Stimulated activated naive CD4-positive, alpha-beta T cell (primary cell): ENCODE measurements at regions not wholly inside any gene's neighbourhood (a gene's known extent, or its start where the extent isn't known, plus 50 kb on each side); places are given as distances from the start of the nearest gene placed in this dataset.
"Not testable (repeated sequence)": the region's sequence is repeated elsewhere in the genome, so short reads cannot be mapped to it uniquely, and the experiment has no call there.

ENCODE experiments used
- DNase-seq, 6 experiments: peaks; one replicate each; lab custom pipeline; 2025; lab: John Stamatoyannopoulos, UW

GRCh38 chr1:30458730-30459485 lies 264.5 kb downstream of the MATN1 start:
- DNase-seq: not testable (repeated sequence)

DNA sequence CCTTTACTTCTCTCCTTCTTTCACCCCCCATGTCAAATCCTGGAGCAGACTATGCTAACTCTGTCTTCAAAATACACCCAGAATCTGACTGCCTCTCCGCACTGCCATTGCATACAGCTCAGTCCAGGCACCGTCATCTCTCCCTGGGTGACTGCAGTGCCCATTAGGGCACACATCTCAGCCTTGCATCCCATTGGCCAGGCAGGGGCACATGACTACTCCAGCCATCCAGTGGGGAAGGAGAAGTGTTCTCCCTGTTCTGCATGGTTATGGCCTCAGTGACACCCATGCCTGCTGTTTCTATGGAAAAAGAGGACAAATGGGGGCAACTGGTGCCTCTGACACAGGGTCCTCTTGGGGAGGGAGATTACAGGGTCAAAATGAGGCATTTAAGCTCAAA lies 270.5 kb downstream of the MATN1 start:
- no peak for DNase-seq

DNA sequence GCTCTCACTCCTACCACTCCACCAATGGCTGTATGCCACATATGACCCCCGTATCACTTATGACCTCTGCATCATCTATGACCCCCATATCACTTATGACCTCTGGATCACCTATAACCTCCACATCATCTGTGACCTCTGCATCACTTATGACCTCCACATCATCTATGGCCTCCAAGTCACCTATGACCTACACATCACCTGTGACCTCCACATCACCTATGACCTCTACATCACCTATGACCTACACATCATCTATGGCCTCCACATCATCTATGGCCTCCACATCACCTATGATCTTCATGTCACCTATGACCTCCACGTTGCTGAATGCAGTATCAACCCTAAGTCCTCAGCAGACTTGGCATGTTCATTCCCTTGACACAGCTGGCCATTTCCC lies 271.2 kb downstream of the MATN1 start:
- no peak for DNase-seq

- no peak for DNase-seq
Measured at GRCh38 chr1:30451532-30452125, 271.8 kb downstream of the MATN1 start.

DNA sequence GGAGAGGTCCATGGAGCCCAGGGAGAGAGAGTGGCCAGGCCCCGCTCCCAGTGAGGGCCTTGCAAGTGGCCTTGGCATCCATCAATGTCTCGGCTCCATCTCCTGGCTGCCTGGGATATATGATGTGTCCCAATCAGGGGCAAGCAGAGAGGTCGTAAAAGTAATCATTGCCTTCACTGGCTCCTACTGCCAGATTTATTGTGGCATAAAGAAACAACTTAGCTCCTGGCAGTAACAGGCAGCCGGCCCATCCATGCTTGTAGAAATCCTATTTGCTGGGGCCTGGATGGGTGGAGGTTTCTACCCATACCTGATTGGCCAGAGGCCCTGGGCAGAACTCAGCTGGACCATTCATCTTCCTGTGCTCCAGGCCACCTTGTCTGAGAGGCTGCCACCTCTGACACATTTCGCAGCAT lies 272.6 kb downstream of the MATN1 start:
- no peak for DNase-seq

GRCh38 chr1:30450148-30450817 lies 273.1 kb downstream of the MATN1 start:
- no peak for DNase-seq

DNA sequence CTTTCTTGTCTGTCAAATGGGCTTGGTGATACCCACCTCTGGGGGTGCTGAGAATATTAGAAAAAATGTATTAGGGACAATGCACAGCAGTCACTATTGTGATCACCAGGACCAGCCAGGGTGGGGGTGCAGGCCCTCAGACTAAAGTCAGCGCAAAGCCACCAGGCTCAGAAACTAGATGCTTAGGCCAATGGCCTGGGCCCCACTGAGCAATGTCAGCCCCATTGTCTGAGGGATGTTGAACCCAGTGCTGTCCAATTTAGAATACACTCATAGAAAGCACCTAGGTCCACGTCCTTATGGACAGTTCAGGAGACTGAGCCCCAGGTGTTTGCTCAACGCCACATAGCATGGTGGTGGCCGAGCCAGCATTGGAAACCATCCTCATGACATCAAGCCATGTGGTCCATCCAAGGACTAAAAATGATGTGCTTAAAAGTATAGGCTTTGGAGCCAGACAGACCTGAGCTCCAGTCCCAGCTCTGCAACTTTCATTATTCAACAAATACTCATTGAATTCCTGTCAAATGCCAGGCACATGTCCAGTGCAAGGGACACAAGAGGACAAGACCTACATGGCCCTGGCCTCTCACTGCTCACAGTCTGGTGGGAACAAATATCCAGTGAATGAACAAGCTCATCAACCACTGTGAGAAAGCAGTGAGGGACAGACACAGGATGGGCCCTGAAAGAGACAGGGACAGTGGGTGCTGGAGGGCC lies 273.8 kb downstream of the MATN1 start:
- DNase-seq: no peak

DNA sequence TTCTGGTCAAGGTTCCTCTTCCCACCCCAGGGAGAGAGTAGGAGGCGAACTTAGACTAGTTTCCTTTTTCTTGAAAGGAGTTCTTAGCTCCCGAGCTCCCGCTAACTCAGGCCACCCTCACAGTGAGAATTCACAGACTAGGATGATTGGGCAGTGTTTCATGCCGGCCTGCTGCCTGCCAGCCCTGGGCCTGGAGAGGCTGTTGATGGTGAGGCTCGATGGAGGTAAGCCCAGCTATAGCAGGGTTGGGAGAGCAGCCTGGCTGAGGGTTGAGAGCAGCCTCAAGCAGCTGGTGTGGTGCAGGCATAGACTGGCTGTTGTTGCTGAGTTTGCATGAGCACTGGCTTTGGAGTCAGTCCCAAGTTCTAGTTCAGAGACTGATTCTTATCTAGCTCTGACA lies 274.4 kb downstream of the MATN1 start:
- DNase-seq: no peak

DNA sequence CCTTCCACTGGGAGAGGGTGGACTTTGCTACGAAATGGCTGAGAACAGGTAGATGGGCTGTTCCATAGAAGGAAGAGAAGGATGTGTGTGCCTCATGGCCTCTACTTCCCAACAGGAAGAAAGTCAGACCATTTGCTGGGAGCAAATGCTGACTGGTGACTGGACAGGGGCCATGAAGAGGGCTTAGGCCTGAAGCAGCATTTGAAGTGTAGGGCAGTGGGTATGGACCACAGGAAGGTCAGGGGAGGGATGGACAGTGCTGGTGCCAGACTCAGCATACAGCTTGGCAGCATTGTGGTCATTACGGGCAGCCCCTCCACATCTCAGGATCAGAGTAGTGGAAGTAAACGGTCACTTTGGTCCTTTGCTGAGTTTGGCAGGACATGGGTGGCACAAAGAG lies 275.7 kb downstream of the MATN1 start:
- no peak for DNase-seq

- no peak for DNase-seq
Measured at GRCh38 chr1:30447080-30447479, 276.3 kb downstream of the MATN1 start.

- no peak for DNase-seq
Measured at GRCh38 chr1:30446508-30446907, 276.9 kb downstream of the MATN1 start.

DNA sequence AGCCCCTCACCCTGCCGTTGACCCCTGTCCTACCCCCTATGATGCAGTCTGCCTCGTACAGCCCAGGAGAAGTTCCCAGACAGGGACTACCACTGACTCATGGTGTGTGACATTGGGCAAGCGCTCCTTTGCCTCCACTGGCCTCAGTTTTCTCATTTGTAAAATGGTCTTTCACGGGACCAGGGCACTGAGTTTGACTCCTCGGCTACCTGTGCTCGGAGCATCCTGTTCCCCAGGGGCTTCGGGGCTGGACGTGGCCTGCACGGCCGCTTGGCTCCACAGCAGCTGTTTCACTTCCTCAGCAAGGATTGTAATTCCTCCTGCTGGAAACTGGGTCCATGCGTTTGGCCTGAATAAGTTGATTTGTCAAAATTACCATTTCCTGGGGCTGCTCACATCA lies 277.3 kb downstream of the MATN1 start:
- no peak for DNase-seq

- DNase-seq: no peak
Measured at GRCh38 chr1:30445449-30445848, 277.9 kb downstream of the MATN1 start.

DNA sequence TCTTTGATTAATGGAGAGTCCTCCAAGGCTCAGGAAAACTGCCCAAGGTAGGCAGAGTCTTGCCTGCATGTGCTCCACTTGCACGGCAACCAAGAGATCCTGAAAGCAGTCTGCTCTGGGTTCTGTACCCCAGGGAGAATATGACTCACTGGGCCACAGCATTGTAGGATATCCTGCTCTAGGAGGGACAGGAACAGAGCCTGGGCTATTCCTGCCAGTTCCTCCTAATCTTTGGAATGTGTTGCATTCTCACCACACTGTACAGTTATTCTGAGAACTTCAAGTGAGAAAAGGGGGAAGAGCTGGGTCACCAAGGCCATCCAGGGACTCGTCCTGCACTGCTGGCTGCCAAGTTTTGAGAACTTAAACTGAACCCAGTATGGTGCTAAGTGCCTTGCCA lies 278.5 kb downstream of the MATN1 start:
- no peak for DNase-seq

DNA sequence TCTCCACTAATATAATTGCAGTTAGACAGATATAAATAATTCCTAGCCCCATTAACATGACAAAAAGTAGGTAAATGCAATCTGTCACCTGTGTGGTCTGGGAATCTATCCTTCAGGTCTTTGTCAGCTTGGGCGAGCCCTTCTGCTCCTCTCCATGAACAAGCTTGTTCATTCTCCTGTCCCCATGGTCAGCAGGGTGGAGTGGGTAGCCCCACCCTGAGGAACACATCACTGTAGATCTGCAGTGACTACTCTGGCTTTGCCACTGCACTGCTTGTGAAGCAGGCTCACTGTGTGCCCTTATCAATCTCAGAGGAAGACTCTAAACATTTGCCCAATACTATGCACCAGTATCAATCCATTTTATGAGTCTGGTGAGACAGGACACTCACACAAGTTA lies 279.0 kb downstream of the MATN1 start:
- DNase-seq: no peak

GRCh38 chr1:30438274-30438673 lies 285.1 kb downstream of the MATN1 start:
- not testable (repeated sequence) for DNase-seq

- DNase-seq: no peak
Measured at GRCh38 chr1:30437059-30437576, 286.3 kb downstream of the MATN1 start.

- no peak for DNase-seq
Measured at GRCh38 chr1:30427545-30427944, 295.8 kb downstream of the MATN1 start.

GRCh38 chr1:30425046-30425445 lies 298.3 kb downstream of the MATN1 start:
- no peak for DNase-seq

DNA sequence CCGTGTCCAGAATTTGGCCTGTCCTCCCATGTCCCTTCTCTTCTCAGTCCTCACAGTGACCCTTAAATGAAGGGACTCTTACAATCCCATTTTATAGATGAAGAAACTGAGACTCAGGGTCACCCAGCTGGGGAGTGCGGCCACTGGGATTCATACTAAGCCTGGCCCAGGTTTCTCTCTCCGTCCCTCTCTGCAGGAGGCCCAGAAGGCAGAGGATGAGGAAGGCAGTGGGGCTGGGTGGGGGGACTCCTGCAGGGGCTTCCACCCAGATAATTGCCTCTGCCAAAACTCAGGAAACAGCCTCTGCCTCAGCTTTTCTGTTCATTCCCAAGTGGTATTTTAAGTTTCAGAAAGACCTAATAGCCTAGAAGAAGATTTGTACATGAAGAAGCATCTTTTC lies 299.8 kb downstream of the MATN1 start:
- DNase-seq: no peak

DNA sequence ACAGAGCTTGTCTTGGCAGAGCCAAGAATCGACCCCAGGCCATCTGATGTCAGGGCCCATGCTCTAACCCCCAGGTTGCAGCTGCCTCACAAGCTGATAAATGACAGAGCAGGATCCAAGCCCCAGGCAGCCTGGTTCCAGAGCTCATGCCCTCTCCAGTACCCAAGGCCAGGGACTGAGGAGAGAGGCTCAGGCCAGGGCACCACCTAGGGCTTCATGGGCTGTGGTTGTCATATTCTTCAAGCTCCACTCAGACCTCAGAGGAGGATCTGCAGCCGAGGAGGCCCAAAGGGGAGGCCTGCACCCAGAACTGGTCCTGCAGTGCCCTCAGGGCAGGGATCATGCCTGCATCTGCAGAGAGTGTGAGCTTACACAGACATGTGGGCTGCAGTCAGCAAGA lies 301.1 kb downstream of the MATN1 start:
- DNase-seq: no peak

DNA sequence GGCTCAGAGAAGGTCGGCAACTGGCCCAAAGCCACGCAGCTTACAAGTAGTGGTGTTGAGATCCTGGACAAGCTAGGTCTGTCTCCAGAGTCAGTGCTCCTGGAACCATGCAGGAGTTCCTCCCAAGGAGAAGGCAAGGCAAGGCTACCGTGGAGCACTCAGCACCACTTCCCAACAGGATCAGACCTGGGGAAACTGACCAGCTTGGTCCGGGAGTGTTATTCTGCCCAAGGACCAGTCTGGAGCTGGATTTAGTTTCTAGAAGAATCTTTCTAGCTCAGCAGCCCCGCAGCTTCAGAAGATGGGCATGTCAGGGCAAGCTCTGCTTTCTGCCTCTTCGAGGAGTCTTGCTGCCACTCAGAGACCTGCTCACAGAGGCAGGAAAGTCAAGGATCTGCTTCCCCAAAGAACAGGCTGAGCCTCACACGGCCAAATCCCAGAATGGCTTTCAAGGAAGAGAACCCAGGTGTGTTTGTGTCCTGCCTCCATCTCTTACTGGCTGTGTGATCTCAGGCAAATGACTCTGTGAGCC lies 302.8 kb downstream of the MATN1 start:
- DNase-seq: no peak
